Cerebellar nuclear complex (tissue), 1 donor: ENCODE measurements at regions not wholly inside any gene's neighbourhood (a gene's known extent, or its start where the extent isn't known, plus 50 kb on each side); places are given as distances from the start of the nearest gene placed in this dataset.
A peak's percentile ranks its signal among the peaks of the same experiment; 100 is the strongest.

Experiments used
- DNase-seq, 2 experiments: peaks; one replicate each; lab custom pipeline; 2025; lab: John Stamatoyannopoulos, UW

DNA sequence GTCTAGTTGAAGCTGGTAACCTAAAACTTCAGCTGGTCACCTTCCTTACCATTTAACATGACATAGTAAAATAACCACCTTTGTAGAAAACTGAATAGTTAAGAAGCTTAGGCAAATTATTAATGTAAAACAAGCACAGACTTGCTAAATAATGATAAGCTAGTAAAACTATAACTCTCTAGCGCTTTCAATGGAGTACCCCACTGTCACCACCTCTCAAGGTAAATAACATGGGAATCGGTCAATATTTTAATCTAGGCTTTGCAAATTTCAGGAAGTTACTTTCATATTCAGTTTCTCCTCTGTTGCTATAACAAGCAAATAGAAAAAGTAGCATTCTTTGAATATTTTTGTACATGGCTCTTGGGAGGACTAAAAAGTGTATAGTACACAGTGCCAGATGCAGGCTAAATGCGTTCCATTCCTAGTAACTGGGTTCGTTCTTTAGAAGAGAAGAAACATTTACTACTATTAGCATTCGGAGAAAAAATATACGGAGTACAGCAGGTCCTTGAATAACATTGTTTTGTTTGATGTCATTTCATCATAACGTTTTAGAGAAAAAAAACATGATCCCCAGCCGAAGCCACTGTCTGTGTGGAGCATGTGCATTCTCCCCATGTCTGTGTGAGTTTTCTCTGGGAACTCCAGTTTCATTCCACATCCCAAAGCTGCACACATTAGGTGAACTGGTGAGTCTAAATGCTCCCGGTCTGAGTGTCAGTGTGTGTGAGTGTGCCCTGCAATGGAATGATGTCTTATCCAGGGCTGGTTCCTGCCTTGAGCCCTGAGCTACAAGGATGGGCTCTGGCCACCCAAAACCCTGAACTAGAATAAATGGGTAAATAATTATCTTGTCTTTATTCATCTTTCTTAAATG lies 52.5 kb downstream of the EPRS1 start:
- DNase-seq, result no peak

DNA sequence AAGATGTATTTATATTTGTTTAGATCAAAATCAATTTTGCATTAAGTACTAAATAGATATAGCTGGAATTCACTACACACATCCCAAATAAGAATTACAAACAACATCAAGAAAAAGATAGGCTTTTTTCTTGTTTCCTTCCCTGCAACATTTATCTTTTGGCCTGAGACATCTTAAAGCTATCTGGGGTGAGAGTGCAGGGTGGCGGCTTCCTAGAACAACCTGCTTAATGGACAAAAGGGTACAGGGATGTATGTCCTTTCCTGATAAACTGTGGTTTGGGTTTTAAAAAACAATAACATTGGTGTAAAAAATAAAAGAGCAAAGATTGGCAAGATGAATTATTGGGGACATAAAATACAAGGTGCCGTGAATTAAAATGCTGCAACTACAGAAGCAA lies 54.4 kb downstream of the EPRS1 start:
- DNase-seq, result no peak

DNA sequence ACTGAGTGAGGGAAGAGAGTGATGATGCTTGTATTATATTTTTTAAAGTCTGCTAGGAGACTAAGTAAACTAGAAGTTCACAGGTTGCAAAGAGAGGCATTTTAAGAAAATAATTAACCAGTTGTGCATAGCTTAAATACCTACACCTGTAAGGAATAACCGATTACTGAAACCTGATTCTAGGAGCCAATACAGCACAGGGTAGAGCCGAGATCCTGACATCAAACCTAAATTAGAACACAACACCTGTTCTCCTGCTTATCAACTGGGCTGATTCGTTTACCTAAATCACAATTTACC lies 54.8 kb downstream of the EPRS1 start:
- no peak for DNase-seq

DNA sequence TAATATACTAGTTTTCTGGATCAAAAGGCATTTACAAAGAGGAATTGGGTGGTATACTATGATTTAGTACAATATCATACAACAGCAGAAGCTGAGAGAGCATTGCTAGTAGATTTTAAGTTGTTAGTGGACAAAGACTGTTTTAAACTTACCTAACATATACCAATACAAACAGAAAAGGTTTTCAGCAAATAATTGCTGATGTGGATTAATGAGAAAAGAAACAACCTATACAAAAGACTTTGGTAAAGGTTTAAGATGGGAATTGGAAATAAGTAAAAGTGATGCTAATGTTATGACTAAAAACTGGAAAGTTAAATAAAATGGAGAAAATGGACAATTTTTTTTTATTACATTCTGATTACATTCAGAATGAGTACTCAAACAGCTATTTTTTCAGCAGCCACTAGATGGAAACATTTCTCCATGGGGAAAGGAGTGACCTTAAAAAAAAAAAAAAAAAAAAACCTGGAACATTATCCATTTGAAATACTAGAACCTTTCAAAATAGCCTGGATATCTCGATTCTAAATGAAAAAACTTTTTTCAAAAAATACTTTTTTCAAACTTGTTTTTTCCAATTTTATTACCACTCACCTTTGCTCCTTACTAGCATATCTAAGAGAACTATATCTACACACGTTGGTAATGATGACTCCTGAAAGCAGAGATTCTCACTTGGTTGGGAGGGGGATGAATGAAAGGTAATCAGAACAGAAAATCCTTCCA lies 55.4 kb downstream of the EPRS1 start:
- DNase-seq, result peak in 1 of 2 experiments; percentile 0

DNA sequence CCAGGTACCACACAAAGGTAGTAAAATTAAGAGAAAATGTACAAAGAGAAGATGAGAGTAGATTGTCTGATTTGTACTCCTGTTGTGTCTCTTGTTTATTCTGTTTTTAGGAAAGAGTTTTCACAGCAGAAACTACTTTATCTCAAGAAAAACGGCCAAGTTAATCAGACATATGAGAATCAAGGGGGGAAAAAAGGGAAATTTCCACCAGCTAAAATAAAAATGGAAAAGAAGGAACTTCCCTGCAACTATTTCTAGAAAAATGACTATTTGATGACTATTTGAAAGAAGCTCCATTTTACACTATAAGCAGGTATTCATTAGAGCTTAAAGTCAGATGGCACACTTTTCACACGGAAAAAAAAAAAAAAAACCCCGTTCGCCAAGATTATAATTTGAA lies 56.5 kb downstream of the EPRS1 start:
- DNase-seq, result no peak

DNA sequence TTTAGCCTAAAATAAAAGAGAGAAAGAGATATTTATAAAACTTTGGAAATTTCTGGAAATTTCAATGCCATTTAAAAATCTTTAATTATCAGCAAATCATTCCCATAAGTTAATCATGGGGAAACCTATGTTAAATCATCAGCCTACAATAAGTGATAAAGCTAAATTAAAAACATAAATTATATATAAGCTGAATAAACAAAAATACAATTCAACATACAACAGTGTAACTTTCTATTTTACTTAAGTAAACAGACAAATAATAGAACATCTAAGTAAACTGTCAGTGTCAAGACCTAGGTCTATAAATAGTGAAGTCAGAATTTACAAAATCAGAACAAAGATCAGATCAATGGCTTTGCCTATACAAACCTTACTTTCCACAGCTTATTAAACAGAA lies 57.5 kb downstream of the EPRS1 start:
- DNase-seq, result no peak

DNA sequence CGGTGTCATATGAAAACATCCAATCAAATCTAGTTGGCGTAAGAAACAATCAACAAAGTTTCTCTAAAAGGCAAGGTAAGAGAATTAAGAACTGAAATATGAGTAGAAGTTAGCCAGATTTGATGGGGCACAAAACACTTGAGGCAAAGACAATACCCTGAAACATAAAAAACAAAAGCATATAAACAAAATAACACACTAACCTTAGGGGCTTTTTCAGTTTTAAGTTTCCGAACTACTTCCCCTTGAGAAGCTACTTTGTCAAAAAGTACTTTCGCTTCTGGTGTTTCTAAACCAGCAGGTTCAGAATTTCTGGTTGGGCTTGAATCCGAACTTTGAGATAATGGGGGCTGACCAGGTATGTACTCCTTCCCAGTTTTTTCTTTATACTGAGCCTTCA lies 57.9 kb downstream of the EPRS1 start:
- no peak for DNase-seq

DNA sequence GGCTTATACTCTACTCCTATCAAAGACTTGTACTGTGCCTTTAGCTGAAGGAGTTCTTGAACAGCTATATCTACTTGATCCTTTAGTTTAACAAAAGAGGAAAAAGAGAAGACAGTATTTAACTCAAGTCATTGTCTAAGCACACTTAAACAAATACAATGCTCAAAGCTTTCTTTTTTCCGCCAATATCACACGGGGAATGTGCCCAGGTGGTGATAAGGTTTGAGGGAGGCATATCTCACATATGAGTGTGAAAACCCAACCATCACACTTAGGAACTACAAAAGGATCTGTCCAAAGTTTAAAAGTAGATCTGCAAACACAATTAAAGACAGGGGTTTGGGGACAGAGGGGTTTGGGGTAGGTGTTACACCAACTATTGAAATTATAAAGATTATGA lies 59.0 kb upstream of the SLC30A10 start:
- DNase-seq, result no peak

DNA sequence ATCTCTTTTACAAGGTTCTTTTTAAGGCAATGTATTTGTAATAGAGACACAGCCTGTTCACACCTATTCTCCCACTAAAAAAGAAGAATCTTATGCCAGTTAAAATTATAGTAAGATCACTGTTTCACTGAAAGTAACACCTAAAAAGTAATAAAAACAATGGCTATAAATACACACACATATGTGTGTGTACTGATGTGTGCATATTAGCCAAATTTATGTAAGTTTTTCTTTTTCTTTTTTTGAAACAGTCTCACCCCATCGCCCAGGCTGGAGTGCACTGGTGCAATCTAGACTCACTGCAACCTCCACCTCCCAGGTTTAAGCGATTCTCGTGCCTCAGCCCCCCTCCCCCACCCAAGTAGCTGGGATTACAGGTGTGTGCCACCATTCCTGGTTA lies 56.8 kb upstream of the SLC30A10 start:
- DNase-seq, result no peak
